T-helper 2 cell (primary cell): ENCODE measurements at regions not wholly inside any gene's neighbourhood (a gene's known extent, or its start where the extent isn't known, plus 50 kb on each side); places are given as distances from the start of the nearest gene placed in this dataset.
A peak's percentile ranks its signal among the peaks of the same experiment; 100 is the strongest.
"Not testable (repeated sequence)": the region's sequence is repeated elsewhere in the genome, so short reads cannot be mapped to it uniquely, and the experiment has no call there.

Experiments
- DNase-seq, 5 experiments: peaks; one replicate each; pipeline versions ENCODE4 v3.0.0 to v3.0.0-alpha.2; 2012 to 2022

- DNase-seq = not testable (repeated sequence)
These were observed 80.9 kb upstream of the ADORA2B start for GRCh38 chr17:15864061-15864460.

GRCh38 chr17:15864472-15864871 lies 80.5 kb upstream of the ADORA2B start:
- DNase-seq = not testable (repeated sequence)

DNA sequence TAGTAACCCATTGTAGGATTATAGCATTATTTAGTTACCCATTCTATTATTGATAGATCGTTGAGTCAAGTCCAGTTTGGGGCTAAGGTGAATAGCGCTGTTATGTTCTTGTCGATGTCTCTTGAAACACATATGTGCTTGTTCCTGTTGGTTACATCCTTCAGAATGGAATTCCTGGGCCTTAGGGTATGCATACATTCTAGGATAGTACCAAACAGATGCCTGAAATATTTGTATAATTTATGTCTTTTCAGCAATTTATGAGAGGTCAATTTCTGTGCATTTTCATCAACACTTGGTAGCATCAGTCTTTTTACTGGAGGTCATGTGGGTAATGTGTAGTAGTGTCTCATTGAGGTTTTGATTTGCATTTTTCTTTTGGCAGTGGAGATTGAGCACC lies 78.9 kb upstream of the ADORA2B start:
- DNase-seq = not testable (repeated sequence)

DNA sequence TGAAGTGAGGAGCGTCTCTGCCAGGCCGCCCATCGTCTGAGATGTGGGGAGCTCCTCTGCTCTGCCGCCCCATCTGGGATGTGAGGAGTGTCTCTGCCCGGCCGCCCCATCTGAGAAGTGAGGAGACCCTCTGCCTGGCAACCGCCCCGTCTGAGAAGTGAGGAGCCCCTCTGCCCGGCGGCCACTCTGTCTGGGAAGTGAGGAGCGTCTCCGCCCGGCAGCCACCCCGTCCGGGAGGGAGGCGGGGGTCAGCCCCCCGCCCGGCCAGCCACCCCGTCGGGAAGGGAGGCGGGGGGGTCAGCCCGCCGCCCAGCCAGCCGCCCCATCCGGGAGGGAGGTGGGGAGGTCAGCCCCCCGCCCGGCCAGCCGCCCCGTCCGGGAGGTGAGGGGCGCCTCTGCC lies 77.6 kb upstream of the ADORA2B start:
- not testable (repeated sequence) for DNase-seq

- DNase-seq = not testable (repeated sequence)
These were observed 75.1 kb upstream of the ADORA2B start for GRCh38 chr17:15869868-15870267.

GRCh38 chr17:15872677-15873076 lies 72.3 kb upstream of the ADORA2B start:
- not testable (repeated sequence) for DNase-seq

- DNase-seq = not testable (repeated sequence)
These were observed 66.9 kb upstream of the ADORA2B start for GRCh38 chr17:15877882-15878500.

DNA sequence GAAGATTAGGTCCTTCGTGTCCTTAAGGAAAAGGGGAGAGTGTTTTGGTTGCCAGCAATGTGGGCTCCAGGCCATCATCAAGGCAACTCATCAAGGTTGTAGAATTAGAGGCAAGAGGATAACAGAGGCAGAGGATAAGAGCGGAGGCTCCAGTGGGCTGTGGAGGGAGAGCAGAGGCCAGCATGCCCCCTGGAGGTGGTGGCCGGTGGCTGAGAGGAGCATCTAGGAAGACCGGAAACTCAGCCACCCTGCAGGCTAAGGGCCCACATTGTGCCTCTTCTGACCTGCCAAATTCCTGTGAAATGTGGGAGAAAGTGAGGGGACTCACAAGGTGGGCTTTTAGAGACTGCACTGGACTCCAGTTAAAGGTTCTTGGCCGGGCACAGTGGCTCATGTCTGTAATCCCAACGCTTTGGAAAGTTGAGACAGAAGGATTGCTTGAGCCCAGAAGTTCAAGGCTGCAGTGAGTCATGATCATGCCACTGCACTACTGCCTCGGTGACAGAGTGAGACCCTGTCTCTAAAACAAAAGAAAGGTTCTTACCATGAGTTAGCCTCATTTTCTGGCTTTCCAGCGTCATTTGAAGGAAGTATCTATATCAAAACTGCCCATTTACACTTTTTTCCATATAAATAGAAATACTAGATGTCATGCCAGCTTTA lies 62.7 kb upstream of the ADORA2B start:
- DNase-seq = no peak

DNA sequence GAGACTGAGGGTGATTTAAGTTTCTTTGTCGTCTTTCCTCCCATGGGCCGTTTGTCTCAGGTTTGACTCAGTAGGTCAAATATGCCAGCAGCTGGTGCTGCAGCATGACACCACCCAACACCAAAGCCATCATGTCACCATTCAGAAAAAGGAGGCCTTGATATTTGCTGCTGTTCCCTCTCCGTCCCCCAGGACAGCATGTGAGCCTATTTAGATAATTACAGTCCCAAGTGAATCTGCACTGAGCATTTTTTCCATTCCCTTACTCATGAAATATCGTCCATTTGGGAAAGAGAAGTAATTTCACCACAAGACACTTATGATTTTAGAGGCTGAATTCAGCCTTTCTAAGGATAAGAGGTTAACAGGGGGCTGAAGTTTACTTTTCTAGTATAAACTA lies 62.2 kb upstream of the ADORA2B start:
- DNase-seq = no peak

- no peak for DNase-seq
These were observed 61.3 kb upstream of the ADORA2B start for GRCh38 chr17:15883617-15884111.

DNA sequence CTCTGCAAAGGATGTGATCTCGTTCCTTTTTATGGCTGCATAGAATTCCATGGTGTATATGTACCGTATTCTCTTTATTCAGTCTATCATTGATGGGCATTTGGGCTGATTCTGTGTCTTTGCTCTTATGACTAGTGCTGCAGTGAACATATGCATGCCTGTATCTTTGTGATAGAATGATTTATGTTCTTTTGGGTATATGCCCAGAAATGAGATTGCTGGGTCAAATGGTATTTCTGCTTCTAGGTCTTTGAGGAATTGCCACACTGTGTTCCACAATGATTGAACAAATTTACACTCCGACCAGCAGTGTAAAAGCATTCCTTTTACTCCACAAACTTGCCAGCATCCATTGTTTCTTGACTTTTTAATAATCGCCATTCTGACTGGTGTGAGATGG lies 60.2 kb upstream of the ADORA2B start:
- DNase-seq = no peak

- peak in 1 of 5 experiments; percentile 54 for DNase-seq
These were observed 59.2 kb upstream of the ADORA2B start for GRCh38 chr17:15885770-15886169.

- DNase-seq = no peak
These were observed 58.7 kb upstream of the ADORA2B start for GRCh38 chr17:15886221-15886620.

DNA sequence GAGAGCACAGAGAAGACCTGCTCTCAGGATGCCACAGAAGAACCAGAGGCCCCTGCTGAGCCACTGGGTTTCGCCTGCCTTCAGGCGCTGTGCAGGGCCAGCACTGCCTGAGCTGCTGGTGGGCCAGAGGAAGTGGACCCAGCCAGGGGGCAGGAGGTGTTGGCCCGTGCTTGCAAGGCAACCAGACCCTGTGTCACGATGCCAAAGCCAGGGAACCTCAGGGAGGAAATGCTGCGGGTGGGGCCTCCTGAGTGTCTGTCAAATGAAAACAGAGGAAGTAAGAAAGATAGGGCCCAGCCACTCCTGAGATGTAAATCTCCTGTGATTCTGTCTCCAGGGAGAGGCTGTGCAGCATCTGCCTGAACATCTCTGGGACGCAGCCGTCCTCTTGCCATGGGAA lies 58.1 kb upstream of the ADORA2B start:
- peak in 1 of 5 experiments; percentile 11 for DNase-seq

DNA sequence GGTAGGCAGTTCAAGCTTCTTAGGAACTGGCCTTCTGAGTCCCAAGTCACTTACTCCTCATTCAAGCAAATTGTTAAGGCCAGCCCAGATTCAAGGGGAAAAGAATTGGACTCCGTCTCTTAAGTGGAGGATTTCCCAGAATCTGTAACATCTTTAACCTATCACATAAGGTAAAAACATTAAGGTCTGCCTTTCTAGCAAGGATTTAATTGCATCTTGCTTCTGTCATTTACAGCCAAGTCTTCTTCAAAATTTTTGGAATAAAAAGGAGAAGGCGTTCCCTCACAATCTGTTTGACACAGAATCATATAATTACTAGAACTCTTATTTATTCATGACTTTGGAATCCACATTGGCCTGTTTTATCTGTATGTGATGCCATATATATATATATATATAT lies 56.5 kb upstream of the ADORA2B start:
- no peak for DNase-seq

DNA sequence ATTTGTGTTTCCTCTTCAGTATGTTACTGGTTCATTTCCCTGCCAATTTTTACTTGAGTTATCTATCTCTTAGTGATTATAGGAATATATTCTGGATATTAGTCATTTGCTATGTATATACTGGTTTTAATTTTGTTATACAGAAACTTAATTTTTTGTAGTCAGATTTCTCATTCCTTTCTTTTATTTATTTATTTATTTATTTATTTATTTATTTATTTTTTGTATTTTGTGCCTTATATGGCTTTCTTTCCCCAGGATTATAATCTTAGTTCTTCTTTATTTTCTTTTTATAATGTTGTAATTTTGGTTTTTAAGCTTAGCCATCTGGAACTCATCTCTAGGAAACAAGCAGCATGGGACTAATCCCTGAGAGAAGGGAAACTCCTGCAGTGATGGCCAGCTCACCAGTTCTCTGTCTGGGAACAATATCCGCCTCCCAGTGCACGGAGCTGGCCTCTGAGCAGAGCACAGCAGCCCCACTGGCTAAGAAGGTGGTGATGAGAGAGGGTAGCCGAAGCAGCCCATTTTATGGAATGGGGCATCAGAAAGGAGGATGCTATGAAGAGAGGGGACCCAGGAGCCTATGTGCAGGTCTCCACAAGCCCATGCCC lies 54.5 kb upstream of the ADORA2B start:
- DNase-seq = no peak

DNA sequence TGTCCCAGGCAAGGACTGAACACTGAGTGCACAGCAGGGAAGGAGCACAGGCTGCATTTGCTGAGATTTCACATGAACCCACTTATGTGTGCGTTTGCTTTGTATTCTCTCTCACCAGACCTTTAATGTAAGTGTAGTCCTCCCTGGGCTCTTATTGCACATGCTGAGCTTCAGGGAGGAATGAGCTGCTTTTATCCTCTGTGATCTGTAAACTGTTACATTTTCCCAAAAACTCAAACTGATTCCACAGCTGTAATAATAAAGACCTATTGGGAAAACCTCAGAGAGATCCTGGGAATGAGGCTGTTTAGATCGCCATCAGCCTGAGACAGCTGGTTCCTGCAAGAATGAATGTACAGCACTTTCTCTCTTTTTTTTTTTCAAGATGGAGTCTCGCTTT lies 53.6 kb upstream of the ADORA2B start:
- DNase-seq = no peak

GRCh38 chr17:15892244-15892643 lies 52.7 kb upstream of the ADORA2B start:
- no peak for DNase-seq

DNA sequence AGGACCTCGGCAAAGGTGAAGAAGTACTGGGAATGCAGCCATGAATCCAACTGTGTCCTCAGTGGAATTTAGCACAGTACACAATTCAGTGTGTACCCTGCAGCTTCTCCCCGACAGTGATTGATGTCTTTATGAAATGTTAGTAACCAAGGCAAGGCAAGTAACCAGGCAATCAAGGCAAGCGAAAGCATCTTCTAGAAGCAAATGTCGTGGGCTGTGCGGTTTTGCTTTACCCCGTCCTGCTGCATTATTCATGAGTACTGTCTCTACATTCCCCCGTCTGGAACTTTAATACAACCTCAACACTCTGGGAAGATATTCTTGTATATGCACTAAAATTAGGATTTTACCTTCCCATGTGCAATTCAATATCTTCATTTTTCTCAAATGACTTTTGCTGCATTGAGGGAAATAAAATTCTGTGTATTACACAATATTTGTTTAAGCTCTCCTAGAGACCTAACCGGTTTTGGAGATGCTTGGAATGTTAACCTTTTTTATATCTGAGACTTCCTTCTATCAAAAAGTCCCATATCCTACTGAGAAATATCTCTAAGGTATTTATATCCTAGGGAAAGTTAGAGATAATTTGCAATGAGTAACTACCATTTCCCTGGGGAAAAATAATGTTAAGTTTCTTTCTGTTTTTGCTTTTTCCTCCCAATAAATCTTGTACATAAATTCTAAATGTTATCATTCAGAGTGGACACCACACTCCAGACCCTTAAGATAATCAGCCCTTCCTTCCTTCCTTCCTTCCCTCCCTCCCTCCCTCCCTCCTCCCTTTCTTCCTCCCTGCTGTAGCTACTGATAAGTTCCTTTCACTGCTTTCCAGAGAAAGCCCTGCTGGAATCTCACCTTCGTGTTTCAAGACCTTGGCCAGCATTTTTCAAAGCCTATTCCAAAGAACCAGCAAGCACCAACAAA lies 51.9 kb upstream of the ADORA2B start:
- DNase-seq = no peak

DNA sequence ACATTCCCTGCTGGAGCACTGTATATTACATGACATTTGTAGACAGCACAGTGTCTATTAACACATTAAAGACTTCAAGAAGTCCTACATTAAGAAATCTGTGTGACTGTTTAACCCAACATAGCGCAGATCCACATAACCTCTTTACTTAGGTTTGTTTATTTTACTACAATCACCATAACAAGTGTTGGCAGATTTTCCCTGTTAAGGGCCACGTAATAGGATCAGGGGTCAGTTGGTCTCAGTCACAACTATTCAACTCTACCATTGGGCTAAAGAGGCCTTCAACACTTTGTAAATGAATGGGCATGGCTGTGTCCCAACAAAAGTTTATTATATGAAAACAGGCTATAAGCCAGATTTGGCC lies 51.3 kb upstream of the ADORA2B start:
- no peak for DNase-seq

- no peak for DNase-seq
These were observed 50.7 kb upstream of the ADORA2B start for GRCh38 chr17:15894258-15894657.

DNA sequence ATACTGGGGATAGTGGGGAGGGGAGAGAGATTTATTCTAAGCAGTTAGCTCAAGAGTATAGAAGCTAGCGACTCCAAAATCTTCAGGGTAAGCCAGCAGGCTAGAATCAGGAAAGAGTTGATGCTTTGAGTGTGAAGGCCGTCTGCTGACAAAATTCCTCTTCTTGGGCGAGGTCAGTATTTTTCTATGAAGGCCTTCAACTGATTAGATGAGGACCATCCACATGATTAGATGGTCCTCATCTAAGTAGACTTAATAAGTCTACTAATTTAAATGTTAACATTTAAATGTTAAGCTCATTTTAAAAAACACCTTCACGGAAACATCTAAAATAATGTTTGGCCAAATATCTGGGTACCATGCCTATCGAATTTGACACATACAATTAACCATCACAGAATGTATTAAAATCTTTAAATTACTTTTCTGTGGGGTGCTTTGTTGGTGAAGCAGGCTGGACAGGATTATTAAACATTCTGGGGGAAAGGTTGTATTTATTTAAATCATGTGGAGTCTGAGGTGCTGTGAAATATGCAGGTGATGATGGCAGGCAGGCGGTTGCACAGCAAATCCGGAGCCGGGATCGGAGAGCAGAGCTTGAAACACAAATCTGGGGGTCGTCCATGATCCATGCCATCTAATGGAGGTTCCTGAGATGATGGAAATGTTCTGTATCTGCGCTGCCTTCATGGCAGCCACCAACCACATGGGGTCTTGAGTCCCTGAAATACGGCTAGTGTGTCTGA lies 49.8 kb upstream of the ADORA2B start:
- DNase-seq = no peak
